Lower leg skin (tissue), 3 donors: ENCODE measurements at regions not wholly inside any gene's neighbourhood (a gene's known extent, or its start where the extent isn't known, plus 50 kb on each side); places are given as distances from the start of the nearest gene placed in this dataset.

ENCODE experiments used
- CTCF ChIP-seq, 3 donors: fragments of 450-650 bp; IDR thresholded peaks; one replicate each; pipeline ENCODE4 v1.5.1; 2016; ENCODE audit warnings: antibody characterized with exemption in 3 of 3, mild to moderate bottlenecking in 3 of 3, moderate library complexity in 2 of 3
- POLR2A ChIP-seq, 2 donors: fragments of 450-650 bp; IDR thresholded peaks; one replicate each; pipeline ENCODE4 v1.6.1; 2016 to 2017; ENCODE audit warnings: antibody characterized with exemption in 2 of 2, mild to moderate bottlenecking in 1 of 2, moderate library complexity in 1 of 2

GRCh38 chr1:95849439-95849838 is 615.4 kb downstream of the RWDD3 start:
- TF ChIP-seq CTCF (IDR thresholded peaks at IDR 0.05): no peak
- no peak for TF ChIP-seq POLR2A (IDR thresholded peaks at IDR 0.05)
